HPDE6-E6E7 (cell line): ENCODE measurements at regions not wholly inside any gene's neighbourhood (a gene's known extent, or its start where the extent isn't known, plus 50 kb on each side); places are given as distances from the start of the nearest gene placed in this dataset.

Experiments used
- DNase-seq: peaks from one replicate; pipeline ENCODE4 v3.0.0; 2011; ENCODE audit warnings: missing footprints; ENCODE audit errors: extremely low spot score

DNA sequence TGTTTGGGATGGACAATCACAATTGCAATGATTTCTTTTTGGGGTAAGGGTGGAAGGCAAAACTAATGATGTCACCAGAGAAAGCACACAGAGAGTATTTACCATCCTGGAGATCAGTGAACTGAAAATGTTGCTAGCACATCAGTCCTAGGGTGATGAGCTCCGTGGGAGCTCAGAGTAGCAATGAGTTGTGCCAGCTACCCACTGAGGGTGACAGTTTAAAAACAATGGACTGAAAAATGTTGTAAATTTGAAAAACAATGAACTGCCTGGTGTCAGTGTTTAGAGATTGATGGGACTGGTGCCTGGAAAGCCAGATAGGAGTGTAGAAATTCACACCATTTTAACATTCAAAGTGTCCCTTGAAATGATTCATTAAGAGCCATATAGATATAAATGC lies 198.5 kb downstream of the ATP23 start:
- DNase-seq, result no peak

DNA sequence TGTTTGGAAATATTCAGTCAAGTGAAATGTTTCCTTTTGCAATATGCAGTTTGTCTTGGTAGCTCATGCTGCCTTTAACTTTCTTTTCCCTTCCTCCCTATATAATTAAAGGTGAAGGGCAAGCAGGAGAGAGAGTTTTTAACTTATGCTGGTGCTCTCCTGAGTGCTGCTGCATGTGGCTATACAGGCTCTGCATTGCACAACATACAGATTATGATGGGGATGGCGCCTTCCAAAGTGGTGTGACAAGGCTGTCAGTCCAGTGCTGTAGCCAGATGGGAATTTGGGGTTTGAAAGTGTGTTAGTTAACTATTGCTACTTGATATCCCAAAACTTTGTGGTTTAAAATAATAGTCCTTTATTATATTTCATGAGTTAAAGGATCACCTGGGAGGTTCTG lies 199.0 kb downstream of the ATP23 start:
- DNase-seq, result no peak

DNA sequence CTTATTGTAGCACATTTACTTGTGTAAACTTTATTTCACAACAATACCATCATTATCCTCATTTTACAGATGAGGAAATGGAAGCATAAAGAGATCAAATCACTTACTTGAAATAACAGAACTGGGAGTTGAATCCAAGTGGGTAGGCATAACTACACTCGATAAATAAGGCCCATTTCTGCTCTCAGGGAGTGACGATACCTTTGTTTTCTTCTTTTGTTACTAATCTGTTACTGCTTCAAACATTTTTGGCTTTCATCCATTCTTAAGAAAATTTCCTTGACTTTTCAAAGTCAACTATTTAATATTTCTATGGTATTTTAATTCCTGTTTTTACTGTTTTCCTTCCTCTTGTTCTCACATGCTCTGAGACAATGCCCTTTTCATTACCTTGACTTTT lies 201.6 kb downstream of the ATP23 start:
- DNase-seq, result no peak

DNA sequence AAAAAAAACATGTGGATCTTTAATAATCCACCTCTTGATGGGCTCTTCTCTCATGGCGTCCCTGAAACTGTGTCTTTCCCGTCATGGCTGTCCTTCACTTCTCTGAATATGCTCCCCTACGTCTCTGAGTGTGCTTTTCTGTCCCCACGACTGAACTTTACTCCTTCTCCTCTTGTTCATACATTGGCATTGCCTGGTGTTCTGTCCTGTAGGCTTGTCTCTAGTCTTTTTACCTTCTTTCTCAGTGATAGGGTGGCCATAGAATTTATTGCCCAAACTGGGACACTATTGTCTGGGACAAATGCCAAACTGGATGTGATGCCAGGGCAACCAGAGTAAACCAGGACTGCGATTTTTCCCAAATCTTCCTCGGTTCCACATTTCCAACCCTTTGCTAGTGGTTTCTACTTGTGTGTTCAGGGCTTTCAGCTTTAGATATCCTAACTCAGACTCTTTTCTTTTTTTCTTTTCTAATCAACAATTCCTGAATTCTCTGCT lies 202.2 kb downstream of the ATP23 start:
- no peak for DNase-seq

DNA sequence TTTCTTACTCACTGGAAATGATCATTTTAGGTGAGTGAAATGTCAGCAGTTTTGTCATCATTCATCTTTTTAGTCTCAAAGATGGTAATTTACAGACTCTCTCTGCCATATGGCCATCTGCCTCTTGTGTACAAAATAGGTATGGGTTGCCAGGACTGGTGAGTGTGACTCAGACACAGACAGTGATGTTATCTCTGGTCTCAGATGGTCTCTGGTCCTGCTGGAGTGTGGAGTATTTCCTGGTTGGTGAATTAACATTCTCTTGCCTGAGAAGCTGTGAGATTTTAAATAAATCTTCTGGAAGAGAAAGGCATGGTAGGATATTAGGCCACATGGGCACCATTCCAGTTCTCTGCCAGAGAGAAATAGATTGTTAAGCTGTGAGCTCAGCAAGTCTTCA lies 207.0 kb downstream of the ATP23 start:
- DNase-seq, result peak; percentile 32

DNA sequence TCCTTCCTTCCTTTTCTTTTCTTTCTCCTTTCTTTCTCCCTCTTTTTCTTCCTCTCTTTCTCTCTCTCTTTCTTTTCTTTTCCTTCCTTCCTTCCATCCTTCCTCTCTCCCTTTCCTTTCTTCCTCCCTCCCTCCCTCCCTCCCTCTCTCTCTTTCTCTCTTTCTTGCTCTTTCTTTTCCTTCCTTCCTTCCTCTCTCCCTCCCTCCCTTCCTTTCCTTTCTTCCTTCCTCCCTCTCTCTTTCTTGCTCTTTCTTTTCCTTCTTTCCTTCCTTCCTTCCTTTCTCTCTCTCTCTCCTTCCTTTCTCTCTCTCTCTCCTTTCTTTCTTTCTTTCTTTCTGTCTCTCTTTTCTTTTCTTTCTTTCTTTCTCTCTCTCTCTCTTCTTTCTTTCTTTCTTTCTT lies 207.6 kb downstream of the ATP23 start:
- DNase-seq, result no peak

DNA sequence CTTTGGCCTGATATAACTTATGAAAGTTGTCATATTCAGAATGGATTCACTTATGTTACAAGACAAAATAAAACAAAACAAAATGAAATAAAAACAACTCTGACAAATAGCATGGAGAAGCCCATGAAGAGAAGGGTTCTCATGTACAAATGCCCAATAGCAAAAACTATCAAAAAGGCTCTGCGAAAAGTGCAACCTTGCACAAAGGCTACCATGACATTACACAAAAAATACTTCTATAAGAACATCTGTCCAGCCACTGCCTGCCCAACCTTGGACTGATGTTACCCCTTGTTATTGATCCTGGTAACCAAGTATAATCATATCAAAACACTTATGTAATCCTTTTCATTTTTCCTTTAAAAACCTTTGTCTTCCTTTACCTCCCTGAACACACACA lies 213.0 kb downstream of the ATP23 start:
- DNase-seq, result no peak

DNA sequence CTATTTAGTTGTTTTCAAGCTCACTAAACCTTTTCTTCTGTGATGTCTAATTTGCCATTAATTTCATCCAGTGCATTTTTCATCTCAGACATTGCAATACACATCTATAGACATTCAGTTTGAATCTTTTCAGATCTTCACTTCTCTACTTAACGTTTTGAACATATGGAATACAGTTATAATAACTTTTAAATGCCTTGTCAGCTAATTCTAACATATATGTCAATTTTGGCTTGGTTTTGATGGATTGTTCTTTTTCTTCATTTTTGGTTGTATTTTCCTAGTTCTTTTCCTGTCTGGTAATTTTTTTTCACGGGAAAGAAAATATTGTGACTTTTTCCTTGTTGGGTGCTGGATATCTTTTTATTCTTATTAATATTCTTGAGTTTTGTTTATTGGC lies 215.3 kb downstream of the ATP23 start:
- DNase-seq, result no peak

DNA sequence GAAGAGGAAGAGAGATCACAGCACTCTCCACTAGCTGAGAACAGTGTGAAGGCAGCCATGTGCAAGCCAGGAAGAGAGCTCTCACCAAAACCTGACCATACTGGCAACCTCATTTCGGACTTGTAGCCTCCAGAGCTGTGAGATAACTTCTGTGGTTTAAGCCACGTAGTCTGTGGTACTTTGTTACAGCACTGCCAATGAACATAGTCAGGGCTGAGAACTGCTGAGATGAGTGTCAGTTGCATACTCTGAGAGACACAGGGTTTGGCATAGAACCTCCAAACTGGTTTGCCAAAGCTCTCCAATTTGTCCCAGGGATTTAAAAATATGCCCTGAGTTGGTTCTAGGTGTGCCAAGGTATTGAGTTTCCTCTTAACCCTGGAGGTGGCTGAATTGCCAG lies 218.6 kb downstream of the ATP23 start:
- DNase-seq, result no peak

DNA sequence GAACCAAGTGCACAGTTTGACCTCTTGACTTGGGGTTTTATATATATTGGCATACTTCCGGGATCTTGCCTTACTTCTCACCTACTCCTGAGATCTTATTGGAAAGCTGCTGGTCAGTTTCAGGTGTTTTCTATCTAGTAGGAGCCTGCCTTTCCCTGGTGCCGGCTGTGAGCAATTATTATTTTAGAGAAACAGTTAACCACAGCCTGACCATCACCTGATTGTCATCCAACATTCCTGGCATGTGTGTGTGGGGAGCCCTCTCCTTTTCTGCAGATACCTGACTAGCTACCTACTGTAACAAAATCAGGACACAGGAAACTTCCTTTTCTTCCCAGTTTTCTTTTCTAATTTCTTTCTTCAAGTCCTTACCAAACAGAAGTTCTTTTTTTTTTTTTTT lies 220.4 kb downstream of the ATP23 start:
- DNase-seq, result no peak

DNA sequence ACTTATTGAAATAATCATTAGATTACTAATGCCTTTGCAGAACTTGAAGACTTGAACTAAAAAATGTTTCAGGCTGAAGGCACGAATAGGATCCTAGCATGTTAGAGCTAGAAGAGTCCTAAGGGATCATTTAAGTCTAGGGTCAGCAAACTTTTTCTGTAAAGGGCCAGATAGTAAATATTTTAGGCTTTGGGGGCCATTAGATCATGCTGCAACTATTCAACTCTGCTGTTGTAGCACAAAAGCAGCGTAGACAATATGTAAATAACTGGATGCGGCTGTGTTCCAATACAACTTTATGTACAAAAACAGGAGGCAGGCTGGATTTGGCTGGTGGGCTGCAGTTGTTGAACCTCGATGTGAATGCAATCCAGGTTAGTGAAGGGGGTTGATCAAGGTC lies 221.7 kb downstream of the ATP23 start:
- DNase-seq, result no peak

DNA sequence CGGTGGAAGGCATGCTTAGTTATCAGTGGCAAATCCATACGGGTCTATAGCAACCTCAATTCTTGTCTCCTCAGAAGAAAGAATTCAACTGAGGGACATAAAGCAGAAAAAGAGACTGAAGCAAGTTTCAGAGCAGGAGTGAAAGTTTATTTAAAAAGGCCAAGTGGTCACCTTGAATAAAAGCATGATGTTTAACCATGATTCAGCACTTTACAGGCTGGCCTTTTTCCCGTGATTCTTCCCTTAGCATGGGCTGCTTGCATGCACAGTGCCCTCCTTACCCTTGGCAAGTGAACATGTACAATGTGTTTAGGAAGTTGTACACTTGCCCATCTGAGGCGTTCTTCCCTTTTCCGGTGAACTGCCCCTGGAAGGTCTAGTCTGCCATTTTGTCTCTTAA lies 225.3 kb downstream of the ATP23 start:
- no peak for DNase-seq

DNA sequence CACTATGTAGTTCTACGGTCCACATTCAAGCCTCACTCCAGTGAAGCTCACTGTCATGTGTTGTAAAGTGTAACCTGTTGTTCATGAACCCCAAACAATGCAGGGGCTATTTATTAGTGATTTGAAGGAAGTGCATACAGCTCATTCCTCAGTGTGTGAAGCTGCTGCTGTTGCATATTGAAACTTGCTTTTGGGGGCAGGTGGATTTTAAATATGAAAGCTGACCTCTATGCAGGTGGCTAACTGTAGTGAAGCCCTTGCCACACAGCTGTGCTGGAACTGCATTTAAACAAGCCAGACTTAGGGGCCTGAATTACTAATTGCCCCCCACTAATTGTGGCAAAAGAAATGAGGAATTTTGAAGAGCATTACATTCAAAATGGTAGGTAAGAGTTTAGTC lies 226.3 kb downstream of the ATP23 start:
- no peak for DNase-seq

DNA sequence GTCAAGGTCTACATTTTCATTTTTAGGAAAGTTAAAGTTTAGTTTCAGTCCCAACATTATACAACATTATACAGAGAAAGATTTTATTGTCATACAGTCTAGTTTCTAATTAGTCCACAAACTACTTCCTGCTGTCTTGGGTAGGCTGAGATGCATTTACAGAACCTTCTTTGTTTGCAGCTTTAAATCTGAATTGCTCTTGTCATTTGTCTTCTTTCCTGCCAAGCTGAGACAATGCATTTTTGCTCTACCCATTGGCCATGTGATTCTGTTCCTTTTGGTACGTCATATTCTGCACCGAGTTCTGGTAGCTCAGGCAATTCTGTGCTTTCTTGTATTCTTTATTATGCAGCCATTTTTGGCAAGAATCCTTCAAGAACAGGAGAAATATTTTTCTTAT lies 228.5 kb downstream of the ATP23 start:
- DNase-seq, result no peak

DNA sequence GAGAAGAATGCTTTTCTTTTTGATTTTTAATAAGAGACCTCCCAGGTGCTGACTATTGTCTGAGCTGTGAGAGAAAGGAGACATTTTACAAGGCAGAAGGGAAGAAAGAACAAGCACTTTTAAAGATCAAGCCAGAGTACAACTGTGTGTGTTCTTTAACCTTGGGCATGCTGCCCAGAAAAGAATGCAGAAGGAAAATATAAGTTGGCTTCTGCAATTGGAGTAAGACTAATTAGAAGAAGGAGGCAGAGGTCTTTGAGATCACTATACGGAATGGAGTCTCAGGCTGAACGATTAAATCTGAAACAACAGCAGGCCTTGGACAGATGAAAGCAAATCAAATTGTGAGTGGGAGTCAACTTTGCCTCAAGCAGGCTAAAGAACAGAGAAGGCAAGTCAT lies 230.5 kb downstream of the ATP23 start:
- no peak for DNase-seq

DNA sequence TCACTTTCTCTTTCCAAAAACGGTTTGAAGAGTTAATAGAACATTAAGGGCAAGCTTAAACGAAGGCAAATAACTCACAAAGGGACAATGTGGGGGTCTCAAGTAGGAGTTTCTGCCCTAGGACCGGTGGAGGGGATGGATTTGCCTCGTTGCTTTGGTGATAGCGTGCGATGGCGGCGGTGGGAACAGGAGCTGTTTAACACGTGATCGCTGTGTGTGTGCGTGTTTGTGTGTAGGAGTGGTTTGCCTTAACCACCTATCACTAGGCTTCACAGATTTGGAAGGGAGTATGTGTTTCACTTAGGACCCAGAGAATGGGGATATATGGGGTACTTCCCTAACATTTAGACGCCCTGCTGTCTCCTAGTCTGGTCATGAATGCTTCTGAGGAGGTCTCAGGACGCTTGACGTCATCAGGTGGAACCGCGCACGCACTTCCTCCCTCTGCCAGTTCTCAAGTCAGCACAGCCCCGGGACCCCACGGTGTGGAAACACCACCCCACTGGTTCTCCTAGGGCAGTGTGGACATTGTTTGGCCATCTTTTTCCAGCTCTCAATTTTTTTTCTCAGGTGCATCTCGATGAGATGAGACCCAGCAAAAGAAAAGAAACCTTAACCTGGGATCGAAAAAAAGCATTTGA lies 231.2 kb downstream of the ATP23 start:
- DNase-seq, result no peak

DNA sequence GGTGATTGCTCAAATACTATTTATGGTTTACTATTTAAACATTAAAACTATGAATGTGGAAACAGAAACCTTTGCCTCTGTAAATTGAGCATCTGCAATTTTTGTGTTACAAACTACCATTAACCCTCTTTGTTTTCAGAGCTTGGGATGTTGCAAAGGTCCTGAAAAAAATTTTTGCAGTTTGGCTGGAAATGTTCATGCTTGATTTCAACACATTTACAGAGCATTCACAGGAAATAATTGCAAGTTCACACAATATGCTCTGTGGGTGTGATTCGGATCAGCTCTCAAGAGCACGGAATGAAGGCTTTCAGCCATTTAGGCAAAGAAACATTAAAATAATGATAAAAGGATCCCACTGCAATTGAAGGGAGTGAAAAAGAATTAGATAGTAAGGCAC lies 232.9 kb downstream of the ATP23 start:
- no peak for DNase-seq

DNA sequence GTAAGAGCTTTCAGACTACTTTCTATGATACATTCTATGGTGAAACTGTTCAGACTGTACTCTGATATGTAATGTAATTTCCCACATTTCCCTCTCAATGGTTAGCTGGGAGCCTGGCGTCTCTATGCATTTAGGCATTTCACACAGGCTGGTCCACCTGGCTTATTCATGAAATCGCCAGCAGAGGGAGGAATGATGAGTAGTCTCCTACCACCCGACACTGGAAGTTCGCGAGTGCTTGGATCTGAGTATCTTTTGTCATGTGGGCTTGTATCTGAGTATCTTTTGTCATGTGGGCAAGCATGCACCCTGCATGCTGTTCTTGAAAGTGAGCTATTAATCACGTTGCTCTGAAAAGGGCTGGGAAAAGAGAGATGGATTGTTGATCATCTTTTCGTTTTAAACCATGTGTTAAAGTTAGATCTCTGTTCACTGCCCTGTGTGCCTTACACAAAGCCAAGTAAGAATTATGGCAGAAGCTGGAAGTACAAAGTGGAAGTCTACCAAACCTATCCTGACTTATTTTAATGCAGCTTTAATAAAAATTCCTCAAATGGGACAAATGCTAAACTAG lies 235.0 kb downstream of the ATP23 start:
- peak; percentile 8 for DNase-seq

DNA sequence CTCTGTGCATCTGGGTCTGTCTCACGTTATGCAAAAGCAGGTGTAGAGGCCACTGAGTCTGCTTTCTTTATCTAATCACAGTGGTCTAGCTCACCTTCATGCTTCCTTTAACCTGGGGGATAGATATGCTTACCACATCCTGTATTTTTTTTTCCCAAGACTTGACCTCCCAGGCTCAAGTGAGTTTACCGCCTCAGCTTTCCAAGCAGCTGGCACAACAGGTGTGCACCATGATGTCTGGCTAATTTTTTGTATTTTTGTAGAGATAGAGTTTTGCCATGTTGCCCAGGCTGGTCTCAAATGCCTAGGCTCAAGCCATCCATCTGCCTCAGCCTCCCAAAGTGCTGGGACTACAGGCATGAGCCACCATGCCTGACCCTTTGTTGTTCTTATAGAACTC lies 236.0 kb downstream of the ATP23 start:
- DNase-seq, result no peak

DNA sequence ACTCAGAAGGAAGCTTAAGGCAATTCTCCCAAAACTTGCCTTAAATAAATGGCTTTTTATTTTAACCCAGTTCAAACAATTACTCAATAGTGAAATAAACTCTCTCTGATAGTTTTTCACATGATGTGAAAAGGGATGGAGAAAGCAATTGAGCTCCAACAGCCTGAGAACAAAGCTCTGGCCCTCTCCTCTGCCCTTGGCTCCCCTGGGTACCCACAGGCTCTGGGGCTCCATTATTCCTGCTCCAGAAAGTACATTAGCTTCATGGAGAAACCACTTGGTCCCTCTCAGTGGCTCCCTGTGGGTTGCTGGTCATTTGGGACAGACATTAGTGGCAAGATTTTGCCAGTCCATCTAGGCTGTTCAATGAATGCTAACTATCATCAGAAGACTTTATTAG lies 242.8 kb downstream of the ATP23 start:
- DNase-seq, result no peak

DNA sequence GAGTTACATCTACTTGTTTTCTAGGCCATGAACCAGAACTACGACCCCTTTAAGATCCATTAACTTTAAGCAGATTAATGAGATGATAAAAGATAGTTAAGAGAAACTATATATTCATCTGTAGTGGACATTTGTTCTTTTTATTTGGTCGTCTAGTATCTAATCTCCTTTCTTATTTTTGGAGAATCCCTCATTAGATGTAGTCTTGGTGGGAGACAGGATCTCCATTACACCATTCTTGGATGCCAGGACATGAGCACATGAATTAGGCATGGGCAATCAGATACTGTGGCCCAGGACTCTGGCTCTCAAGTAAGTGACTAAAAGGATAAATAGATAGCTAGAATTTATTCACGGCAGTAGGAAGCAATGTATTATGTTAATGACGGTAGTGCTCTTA lies 245.0 kb downstream of the ATP23 start:
- DNase-seq, result no peak

DNA sequence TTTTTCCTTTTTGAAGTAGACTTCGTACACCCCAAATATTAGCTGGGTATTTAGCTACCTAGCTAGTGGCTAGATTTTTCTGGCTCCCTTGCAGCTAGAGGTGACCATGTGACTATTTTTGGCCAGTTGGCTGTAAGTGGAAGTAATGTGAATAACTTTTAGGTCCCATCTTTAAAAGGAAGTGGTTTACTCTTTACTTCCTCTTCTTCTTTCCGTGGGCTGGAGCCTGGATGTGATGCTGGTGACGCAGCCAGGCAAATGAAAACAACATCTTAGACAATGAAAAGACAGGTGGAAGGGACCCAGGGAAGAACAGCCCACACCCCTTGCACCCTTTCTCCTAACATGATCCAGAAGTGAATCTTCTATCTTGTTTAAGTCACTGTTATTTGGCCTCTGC lies 245.5 kb downstream of the ATP23 start:
- no peak for DNase-seq

DNA sequence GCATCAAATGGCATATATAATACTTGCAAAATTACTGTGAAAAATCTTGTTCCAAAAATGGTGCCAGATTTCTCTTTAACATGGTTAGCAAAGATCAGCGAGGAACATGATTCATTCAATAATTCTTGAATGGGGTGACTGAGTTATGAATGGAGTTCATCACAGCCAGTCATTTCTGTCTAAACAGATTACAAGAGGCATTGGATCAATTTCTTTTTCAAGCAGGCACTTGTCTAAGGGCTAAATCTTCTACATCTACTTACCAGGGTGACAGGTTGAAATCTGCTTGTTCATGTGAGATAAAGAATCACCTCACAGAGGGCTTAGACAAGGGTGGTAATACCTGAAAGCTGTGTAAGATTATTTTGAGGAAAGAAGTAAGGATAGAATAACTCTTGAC lies 247.7 kb downstream of the ATP23 start:
- DNase-seq, result no peak

DNA sequence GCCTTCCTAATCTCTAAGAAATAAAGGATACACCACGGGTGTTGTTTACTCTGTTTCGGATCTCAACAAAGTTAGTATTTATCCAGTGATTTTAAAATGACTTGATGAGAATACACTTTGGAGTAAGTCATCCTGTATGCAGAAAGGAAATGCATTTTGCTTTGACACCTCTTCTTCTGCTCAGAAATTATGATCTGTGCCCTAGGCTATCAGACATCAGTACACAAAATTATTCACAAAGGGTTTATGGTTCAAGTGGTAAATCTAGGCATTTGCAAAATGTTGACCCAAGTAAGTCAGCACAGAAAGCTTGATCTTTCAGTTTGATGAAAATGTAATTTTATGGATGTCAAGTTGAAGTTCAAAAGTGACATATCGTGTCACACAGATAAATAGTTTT lies 248.5 kb downstream of the ATP23 start:
- DNase-seq, result no peak
